Loucy (cell line): ENCODE measurements at regions not wholly inside any gene's neighbourhood (a gene's known extent, or its start where the extent isn't known, plus 50 kb on each side); places are given as distances from the start of the nearest gene placed in this dataset.
A peak's percentile ranks its signal among the peaks of the same experiment; 100 is the strongest.

Experiments used
- H2AFZ ChIP-seq: fragments of 200-600 bp; sonication (generic); 2 replicates; pipeline ENCODE4 v1.6.0; 2016; ENCODE audit warnings: antibody characterized with exemption, mild to moderate bottlenecking, low read length, moderate library complexity
- H3F3A ChIP-seq: fragments of 200-600 bp; 2 replicates; pipeline ENCODE4 v1.6.0; 2016; ENCODE audit warnings: antibody characterized with exemption, low read depth, mild to moderate bottlenecking
- H3K27me3 ChIP-seq: fragments of 200-600 bp; sonication (generic); 2 replicates; pipeline ENCODE4 v1.6.1; 2014; ENCODE audit warnings: low read length, mild to moderate bottlenecking; ENCODE audit not compliant: insufficient read depth, poor library complexity, severe bottlenecking
- H3K36me3 ChIP-seq: fragments of 200-600 bp; sonication (generic); 2 replicates; pipeline ENCODE4 v1.6.1; 2016; ENCODE audit warnings: low read length; ENCODE audit not compliant: insufficient read depth
- H3K4me1 ChIP-seq: fragments of 200-600 bp; sonication (generic); 2 replicates; pipeline ENCODE4 v1.5.1; 2014; ENCODE audit warnings: low read length, mild to moderate bottlenecking; ENCODE audit not compliant: insufficient read depth, poor library complexity, severe bottlenecking
- H3K4me2 ChIP-seq: fragments of 200-600 bp; sonication (generic); 2 replicates; pipeline ENCODE4 v1.6.0; 2014; ENCODE audit warnings: antibody characterized with exemption, low read length, low read depth, mild to moderate bottlenecking; ENCODE audit not compliant: poor library complexity, severe bottlenecking
- H3K4me3 ChIP-seq: fragments of 200-600 bp; sonication (generic); 2 replicates; pipeline ENCODE4 v1.5.1; 2014; ENCODE audit warnings: low read length, mild to moderate bottlenecking, mixed read lengths; ENCODE audit not compliant: poor library complexity, severe bottlenecking
- H3K79me2 ChIP-seq: fragments of 200-600 bp; sonication (generic); 2 replicates; pipeline ENCODE4 v1.6.1; 2014; ENCODE audit warnings: low read length; ENCODE audit not compliant: insufficient read depth
- H3K9ac ChIP-seq: fragments of 200-600 bp; sonication (generic); 2 replicates; pipeline ENCODE4 v1.6.0; 2014; ENCODE audit warnings: mild to moderate bottlenecking, low read depth, low read length, moderate library complexity; ENCODE audit not compliant: poor library complexity, severe bottlenecking
- H3K9me2 ChIP-seq: fragments of 200-600 bp; sonication (generic); replicated peaks from 2 replicates; pipeline ENCODE4 v1.6.1; 2016; ENCODE audit warnings: low read depth, low read length, mixed read lengths
- H3K9me3 ChIP-seq: fragments of 200-600 bp; sonication (generic); 2 replicates; pipeline ENCODE4 v1.6.1; 2014; ENCODE audit warnings: mild to moderate bottlenecking, antibody characterized with exemption, low read length, low read depth; ENCODE audit not compliant: insufficient read depth
- H4K20me1 ChIP-seq: fragments of 200-600 bp; sonication (generic); 2 replicates; pipeline ENCODE4 v1.6.0; 2014; ENCODE audit warnings: antibody characterized with exemption, low read length, mild to moderate bottlenecking; ENCODE audit not compliant: insufficient read depth, poor library complexity, severe bottlenecking
- EZH2phosphoT487 ChIP-seq: fragments of 200-600 bp; IDR thresholded peaks from 2 replicates; pipeline ENCODE4 v1.6.1; 2018; ENCODE audit warnings: antibody characterized with exemption, mild to moderate bottlenecking, moderate library complexity, borderline replicate concordance
- TF ChIP-seq, protein P1 (sequence below): fragments of 200-600 bp; sonication (generic); conservative IDR thresholded peaks from 2 replicates; pipeline ENCODE4 v1.5.1; 2014; ENCODE audit warnings: mild to moderate bottlenecking, antibody characterized with exemption, low read length

DNA sequence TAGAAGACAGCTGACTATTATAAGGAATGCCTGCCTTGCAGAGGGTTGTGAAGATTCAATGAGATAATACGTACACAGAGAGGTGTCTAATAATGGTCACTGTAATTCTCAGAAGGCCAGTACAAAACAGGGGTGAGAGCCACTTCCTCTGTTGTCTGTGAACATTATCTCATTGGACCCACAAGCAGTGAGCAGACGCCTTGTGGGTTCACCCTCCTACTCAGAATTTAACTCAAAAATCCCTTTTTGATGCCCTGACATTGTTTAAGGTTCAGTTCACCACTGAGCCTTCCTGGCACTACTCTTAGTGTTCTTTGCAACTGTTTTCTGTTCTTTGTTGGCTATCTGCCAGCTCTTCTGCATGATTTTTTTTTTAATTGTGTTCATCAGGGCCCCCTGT, 467.4 kb downstream of the BCOR start:
- no peaks in the 10 kb centered on the region for H3K9me3 ChIP-seq
- H3K9me2 ChIP-seq, result no peaks in the 10 kb centered on the region
- no peaks in the 10 kb centered on the region for H3K27me3 ChIP-seq
- peaks cover 25% of the 10 kb centered on the region for H3K4me1 ChIP-seq
- H4K20me1 ChIP-seq, result no peaks in the 10 kb centered on the region
- H3F3A ChIP-seq, result no peaks in the 10 kb centered on the region
- no peak overlapping the region for H2AFZ ChIP-seq
- H3K4me3 ChIP-seq, result no peak overlapping the region
- no peak overlapping the region for H3K4me2 ChIP-seq
- H3K36me3 ChIP-seq, result no peaks in the 10 kb centered on the region
- H3K79me2 ChIP-seq, result no peaks in the 10 kb centered on the region
- H3K9ac ChIP-seq, result no peak overlapping the region
- TF ChIP-seq, protein P1, sequence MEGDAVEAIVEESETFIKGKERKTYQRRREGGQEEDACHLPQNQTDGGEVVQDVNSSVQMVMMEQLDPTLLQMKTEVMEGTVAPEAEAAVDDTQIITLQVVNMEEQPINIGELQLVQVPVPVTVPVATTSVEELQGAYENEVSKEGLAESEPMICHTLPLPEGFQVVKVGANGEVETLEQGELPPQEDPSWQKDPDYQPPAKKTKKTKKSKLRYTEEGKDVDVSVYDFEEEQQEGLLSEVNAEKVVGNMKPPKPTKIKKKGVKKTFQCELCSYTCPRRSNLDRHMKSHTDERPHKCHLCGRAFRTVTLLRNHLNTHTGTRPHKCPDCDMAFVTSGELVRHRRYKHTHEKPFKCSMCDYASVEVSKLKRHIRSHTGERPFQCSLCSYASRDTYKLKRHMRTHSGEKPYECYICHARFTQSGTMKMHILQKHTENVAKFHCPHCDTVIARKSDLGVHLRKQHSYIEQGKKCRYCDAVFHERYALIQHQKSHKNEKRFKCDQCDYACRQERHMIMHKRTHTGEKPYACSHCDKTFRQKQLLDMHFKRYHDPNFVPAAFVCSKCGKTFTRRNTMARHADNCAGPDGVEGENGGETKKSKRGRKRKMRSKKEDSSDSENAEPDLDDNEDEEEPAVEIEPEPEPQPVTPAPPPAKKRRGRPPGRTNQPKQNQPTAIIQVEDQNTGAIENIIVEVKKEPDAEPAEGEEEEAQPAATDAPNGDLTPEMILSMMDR, result no peak
- TF ChIP-seq EZH2phosphoT487, result no peak

- Histone ChIP-seq H3F3A (no peaks in the 10 kb centered on the region), H3K4me2 (no peak overlapping the region), H3K4me1 (peaks cover 25% of the 10 kb centered on the region), H3K4me3 (no peak overlapping the region), H3K9ac (no peak overlapping the region), H3K27me3 (no peaks in the 10 kb centered on the region), H3K9me3 (no peaks in the 10 kb centered on the region), H2AFZ (no peak overlapping the region), H3K79me2 (no peaks in the 10 kb centered on the region), H3K36me3 (no peaks in the 10 kb centered on the region), H4K20me1 (no peaks in the 10 kb centered on the region), H3K9me2 (no peaks in the 10 kb centered on the region)
- TF ChIP-seq EZH2phosphoT487, result no peak
- TF ChIP-seq, protein P1, result no peak
Observed at GRCh38 chrX:39631276-39632229, 466.2 kb downstream of the BCOR start.

GRCh38 chrX:39633293-39633692, 464.5 kb downstream of the BCOR start:
- Histone ChIP-seq H3K27me3 (no peaks in the 10 kb centered on the region), H3K9ac (no peak overlapping the region), H3K9me3 (no peaks in the 10 kb centered on the region), H3K4me1 (peaks cover 25% of the 10 kb centered on the region), H3K4me2 (peak overlapping the region; percentile 46), H3K4me3 (no peak overlapping the region), H2AFZ (no peak overlapping the region), H3K9me2 (no peaks in the 10 kb centered on the region), H3K36me3 (no peaks in the 10 kb centered on the region), H3K79me2 (no peaks in the 10 kb centered on the region), H3F3A (no peaks in the 10 kb centered on the region), H4K20me1 (no peaks in the 10 kb centered on the region)
- TF ChIP-seq, protein P1, result no peak
